Subcutaneous abdominal adipose tissue (tissue), 5 donors: ENCODE measurements at regions not wholly inside any gene's neighbourhood (a gene's known extent, or its start where the extent isn't known, plus 50 kb on each side); places are given as distances from the start of the nearest gene placed in this dataset.

Experiments
- H3K27ac ChIP-seq: one replicate; pipeline ENCODE4 v1.7.0; 2013; ENCODE audit warnings: low read depth, mild to moderate bottlenecking, inconsistent platforms, low read length, moderate library complexity
- H3K27me3 ChIP-seq, 5 donors: one replicate each; pipeline ENCODE4 v1.7.0; 2013; ENCODE audit warnings: low read length in 5 of 5, inconsistent platforms in 1 of 5; ENCODE audit not compliant: control insufficient read depth in 5 of 5, insufficient read depth in 4 of 5
- H3K36me3 ChIP-seq, 5 donors: one replicate each; pipeline ENCODE4 v1.7.0; 2013; ENCODE audit warnings: low read length in 5 of 5; ENCODE audit not compliant: control insufficient read depth in 5 of 5, insufficient read depth in 5 of 5
- H3K4me1 ChIP-seq, 5 donors: one replicate each; pipeline ENCODE4 v1.7.0; 2013; ENCODE audit warnings: low read length in 5 of 5, mild to moderate bottlenecking in 3 of 5, moderate library complexity in 1 of 5; ENCODE audit not compliant: control insufficient read depth in 5 of 5, insufficient read depth in 5 of 5
- H3K4me3 ChIP-seq, 5 donors: one replicate each; pipeline ENCODE4 v1.7.0; 2013; ENCODE audit warnings: low read length in 5 of 5, low read depth in 1 of 5
- H3K9ac ChIP-seq, 5 donors: one replicate each; pipeline ENCODE4 v1.7.0; 2013; ENCODE audit warnings: low read length in 5 of 5, mild to moderate bottlenecking in 4 of 5, moderate library complexity in 3 of 5
- H3K9me3 ChIP-seq, 5 donors: one replicate each; pipeline ENCODE4 v1.7.0; 2013; ENCODE audit warnings: low read length in 5 of 5; ENCODE audit not compliant: control insufficient read depth in 5 of 5
- donor health status: healthy.
- donor health status: healthy.
- donor health status: healthy.
- donor health status: healthy.
- donor health status: healthy.

- H3K27ac ChIP-seq, result no peak overlapping the region
- H3K9me3 ChIP-seq, result no peaks in the 10 kb centered on the region
- no peaks in the 10 kb centered on the region for H3K27me3 ChIP-seq
- H3K4me1 ChIP-seq, result no peaks in the 10 kb centered on the region
- H3K4me3 ChIP-seq, result no peak overlapping the region
- no peaks in the 10 kb centered on the region for H3K36me3 ChIP-seq
- no peak overlapping the region for H3K9ac ChIP-seq
These were observed 865.9 kb upstream of the VRK2 start for GRCh38 chr2:57180678-57181077.

- Histone ChIP-seq H3K4me1 (no peaks in the 10 kb centered on the region), H3K9me3 (no peaks in the 10 kb centered on the region), H3K4me3 (no peak overlapping the region), H3K27me3 (no peaks in the 10 kb centered on the region), H3K27ac (no peak overlapping the region), H3K36me3 (no peaks in the 10 kb centered on the region), H3K9ac (no peak overlapping the region)
These were observed 865.1 kb upstream of the VRK2 start for GRCh38 chr2:57181315-57182038.

- no peaks in the 10 kb centered on the region for H3K4me1 ChIP-seq
- H3K36me3 ChIP-seq, result no peaks in the 10 kb centered on the region
- no peak overlapping the region for H3K9ac ChIP-seq
- no peaks in the 10 kb centered on the region for H3K9me3 ChIP-seq
- H3K27me3 ChIP-seq, result no peaks in the 10 kb centered on the region
- no peak overlapping the region for H3K4me3 ChIP-seq
- no peak overlapping the region for H3K27ac ChIP-seq
These were observed 863.7 kb upstream of the VRK2 start for GRCh38 chr2:57182916-57183315.

GRCh38 chr2:57185568-57185967 lies 861.0 kb upstream of the VRK2 start:
- Histone ChIP-seq H3K4me1 (no peaks in the 10 kb centered on the region), H3K27me3 (no peaks in the 10 kb centered on the region), H3K9me3 (no peaks in the 10 kb centered on the region), H3K9ac (no peak overlapping the region), H3K36me3 (no peaks in the 10 kb centered on the region), H3K4me3 (no peak overlapping the region), H3K27ac (no peak overlapping the region)

- H3K4me1 ChIP-seq, result no peaks in the 10 kb centered on the region
- no peaks in the 10 kb centered on the region for H3K9me3 ChIP-seq
These were observed 856.6 kb upstream of the VRK2 start for GRCh38 chr2:57190007-57190406.

GRCh38 chr2:57199663-57200062 lies 846.9 kb upstream of the VRK2 start:
- H3K4me1 ChIP-seq, result no peaks in the 10 kb centered on the region
- H3K27ac ChIP-seq, result no peak overlapping the region
- H3K27me3 ChIP-seq, result no peaks in the 10 kb centered on the region
- H3K36me3 ChIP-seq, result no peaks in the 10 kb centered on the region
- no peaks in the 10 kb centered on the region for H3K9me3 ChIP-seq
- H3K9ac ChIP-seq, result no peak overlapping the region
- no peak overlapping the region for H3K4me3 ChIP-seq

More at GRCh38 chr2:57190007-57190406, 856.6 kb upstream of the VRK2 start:
- Histone ChIP-seq H3K9ac (no peak overlapping the region), H3K27ac (no peak overlapping the region), H3K27me3 (no peaks in the 10 kb centered on the region), H3K4me3 (no peak overlapping the region), H3K36me3 (no peaks in the 10 kb centered on the region)

- Histone ChIP-seq H3K27ac (no peak overlapping the region), H3K9ac (no peak overlapping the region), H3K4me3 (no peak overlapping the region), H3K36me3 (no peaks in the 10 kb centered on the region), H3K4me1 (no peaks in the 10 kb centered on the region), H3K27me3 (no peaks in the 10 kb centered on the region), H3K9me3 (peaks cover 0 to 5% (median 0%) of the 10 kb centered on the region in 5 donors)
These were observed 842.2 kb upstream of the VRK2 start for GRCh38 chr2:57204364-57204763.

GRCh38 chr2:57205241-57205640 lies 841.4 kb upstream of the VRK2 start:
- H3K27ac ChIP-seq, result no peak overlapping the region
- no peaks in the 10 kb centered on the region for H3K36me3 ChIP-seq
- no peaks in the 10 kb centered on the region for H3K4me1 ChIP-seq
- H3K9ac ChIP-seq, result no peak overlapping the region
- H3K4me3 ChIP-seq, result no peak overlapping the region
- H3K9me3 ChIP-seq, result peaks cover 0 to 5% (median 0%) of the 10 kb centered on the region in 5 donors
- H3K27me3 ChIP-seq, result no peaks in the 10 kb centered on the region

GRCh38 chr2:57207191-57207590 lies 839.4 kb upstream of the VRK2 start:
- Histone ChIP-seq H3K27me3 (no peaks in the 10 kb centered on the region), H3K9ac (no peak overlapping the region), H3K4me1 (no peaks in the 10 kb centered on the region)

GRCh38 chr2:57209799-57210198 lies 836.8 kb upstream of the VRK2 start:
- Histone ChIP-seq H3K27ac (no peak overlapping the region), H3K36me3 (no peaks in the 10 kb centered on the region), H3K9ac (no peak overlapping the region), H3K27me3 (no peaks in the 10 kb centered on the region), H3K4me3 (no peak overlapping the region), H3K9me3 (peaks cover 0 to 5% (median 0%) of the 10 kb centered on the region in 5 donors), H3K4me1 (no peaks in the 10 kb centered on the region)

More at GRCh38 chr2:57207191-57207590, 839.4 kb upstream of the VRK2 start:
- peaks cover 0 to 5% (median 0%) of the 10 kb centered on the region in 5 donors for H3K9me3 ChIP-seq
- H3K27ac ChIP-seq, result no peak overlapping the region
- H3K36me3 ChIP-seq, result no peaks in the 10 kb centered on the region
- H3K4me3 ChIP-seq, result no peak overlapping the region
